ENCODE measurements at regions not wholly inside any gene's neighbourhood (a gene's known extent, or its start where the extent isn't known, plus 50 kb on each side); places are given as distances from the start of the nearest gene placed in this dataset.
A peak's percentile ranks its signal among the peaks of the same experiment; 100 is the strongest.

DNA sequence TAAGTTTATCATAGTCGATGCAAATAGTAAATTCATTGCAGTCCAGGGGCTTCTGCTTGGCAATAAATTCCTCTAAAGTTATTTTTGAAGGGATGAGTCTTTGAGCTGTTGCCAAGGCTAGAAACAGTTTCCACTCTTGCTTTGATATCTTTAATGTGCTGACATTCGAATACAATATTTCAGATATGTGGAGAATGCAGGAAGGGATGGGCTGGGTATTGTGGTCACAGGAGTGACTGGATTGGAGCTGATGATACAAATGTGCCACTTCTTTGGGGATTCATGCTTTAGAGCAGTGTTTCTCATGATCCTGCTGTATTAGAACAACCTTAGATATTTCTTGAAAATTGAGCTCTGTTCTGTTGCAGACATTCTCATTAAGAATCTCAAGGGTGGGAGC lies 139.0 kb downstream of the PRDM13 start (continued):
- TF ChIP-seq XRCC5 (optimal IDR thresholded peaks at IDR 0.05; ENCODE audit: low read length) (no peak), ZNF251 (CRISPR knock-in tag; IDR thresholded peaks at IDR 0.05) (no peak), ZNF264 (CRISPR knock-in tag; IDR thresholded peaks at IDR 0.05) (no peak), LCORL (IDR thresholded peaks at IDR 0.05) (no peak), LCORL (CRISPR knock-in tag; IDR thresholded peaks at IDR 0.05) (no peak), ZNF282 (IDR thresholded peaks at IDR 0.05; ENCODE audit: partially characterized antibody) (no peak), ZNF605 (CRISPR knock-in tag; IDR thresholded peaks at IDR 0.05) (no peak), PHF8 (CRISPR knock-in tag; IDR thresholded peaks at IDR 0.05) (no peak)

DNA sequence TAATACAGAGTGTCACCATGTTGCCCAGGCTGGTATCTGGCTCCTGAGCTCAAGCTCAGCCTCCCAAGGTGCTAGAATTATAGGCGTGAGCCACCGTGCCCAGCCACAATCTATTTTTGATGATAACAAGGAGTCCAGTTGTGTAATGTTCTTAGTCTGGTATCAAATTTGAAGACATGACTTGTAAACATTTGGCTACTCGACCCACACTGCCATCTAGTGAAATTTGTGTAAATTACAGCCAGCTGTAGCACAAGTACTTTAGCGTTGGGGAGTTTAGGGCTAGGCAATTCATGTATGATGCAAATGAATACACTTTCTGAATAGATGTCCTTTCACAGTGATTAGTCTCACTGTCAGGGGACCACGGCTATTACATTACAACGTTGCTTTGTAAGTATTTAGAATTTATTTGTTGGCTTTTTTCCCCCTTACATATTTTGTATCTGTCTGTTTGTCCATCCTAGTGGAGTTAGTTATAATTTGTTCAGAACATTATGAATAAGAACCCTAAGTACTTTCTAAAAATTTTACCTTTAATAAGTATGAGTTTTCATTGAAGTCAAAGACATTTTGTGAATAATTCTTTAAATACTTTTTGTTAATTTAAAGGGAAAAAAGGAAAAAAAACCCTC lies 139.7 kb downstream of the PRDM13 start:
- Histone ChIP-seq H3K27me3 (ENCODE audit: control insufficient read depth in 1 of 2, insufficient read depth in 2 of 2, low read length in 2 of 2) (no peaks in the 10 kb centered on the region), H2AFZ (ENCODE audit: low read length) (no peak overlapping the region), H3K79me2 (ENCODE audit: insufficient read depth, low read length) (no peaks in the 10 kb centered on the region), H3K4me3 (replicated peaks in 1 of 3; ENCODE audit: insufficient read depth in 1 of 3, low read depth in 2 of 3, low read length in 3 of 3) (no peak overlapping the region), H3K36me3 (replicated peaks in 1 of 2; ENCODE audit: control insufficient read depth in 1 of 2, insufficient read depth in 2 of 2, low read length in 2 of 2) (no peaks in the 10 kb centered on the region), H3K4me2 (ENCODE audit: low read depth, low read length) (no peak overlapping the region), H3K27ac (ENCODE audit: extremely low read length, insufficient read depth, low read length) (no peak overlapping the region), H3K9me3 (ENCODE audit: low read length) (no peaks in the 10 kb centered on the region), H4K20me1 (ENCODE audit: insufficient read depth, low read length) (no peaks in the 10 kb centered on the region), H3K9ac (ENCODE audit: insufficient read depth, low read depth, low read length) (no peak overlapping the region), H3K4me1 (ENCODE audit: insufficient read depth, low read length) (no peaks in the 10 kb centered on the region)
- ChIA-PET POLR2A (no interaction called here), CTCF (ENCODE audit: low intra/inter-chr PET ratio, low total read pairs) (interaction anchor here (1.6 to 2.1 kb wide), 2 partner anchors 158 to 278 kb away, joined by 10 to 26 read pairs; no protein-coding TSS in a partner anchor)
- in situ Hi-C loops (cut with HindIII; ENCODE audit: extremely low pct_ligation_motif_present, low pct_unique_long_range_greater_than_20kb) (loop anchor here (5.0 to 10.0 kb wide), 2 partner anchors 169 to 282 kb away; no protein-coding TSS in a partner anchor), intact Hi-C loops (cut with micrococcal nuclease; ENCODE audit: unreplicated experiment) (loop anchor here (1.0 to 2.0 kb wide), 3 partner anchors 158 to 279 kb away; no protein-coding TSS in a partner anchor)
- WGBS (ENCODE audit: low lambda C conversion rate) = 0% methylated on average over 6 of the region's 6 CpGs
- peak; percentile 81 for FAIRE-seq
- DNase-seq (ENCODE audit: low spot score) = peak; percentile 48
- peak; percentile 77 for ATAC-seq
- BruUV-seq (replicated peaks) = no TSS peak
- peak; percentile 69 for TF ChIP-seq SMC3 (IDR thresholded peaks at IDR 0.05; ENCODE audit: low read length)
- TF ChIP-seq ZNF773 (CRISPR knock-in tag; IDR thresholded peaks at IDR 0.05; ENCODE audit: borderline replicate concordance) = no peak
- TF ChIP-seq ARID2 (CRISPR knock-in tag; IDR thresholded peaks at IDR 0.05; ENCODE audit: borderline replicate concordance) = no peak
- TF ChIP-seq MIER3 (CRISPR knock-in tag; IDR thresholded peaks at IDR 0.05; ENCODE audit: borderline replicate concordance) = no peak
- TF ChIP-seq, protein P1, sequence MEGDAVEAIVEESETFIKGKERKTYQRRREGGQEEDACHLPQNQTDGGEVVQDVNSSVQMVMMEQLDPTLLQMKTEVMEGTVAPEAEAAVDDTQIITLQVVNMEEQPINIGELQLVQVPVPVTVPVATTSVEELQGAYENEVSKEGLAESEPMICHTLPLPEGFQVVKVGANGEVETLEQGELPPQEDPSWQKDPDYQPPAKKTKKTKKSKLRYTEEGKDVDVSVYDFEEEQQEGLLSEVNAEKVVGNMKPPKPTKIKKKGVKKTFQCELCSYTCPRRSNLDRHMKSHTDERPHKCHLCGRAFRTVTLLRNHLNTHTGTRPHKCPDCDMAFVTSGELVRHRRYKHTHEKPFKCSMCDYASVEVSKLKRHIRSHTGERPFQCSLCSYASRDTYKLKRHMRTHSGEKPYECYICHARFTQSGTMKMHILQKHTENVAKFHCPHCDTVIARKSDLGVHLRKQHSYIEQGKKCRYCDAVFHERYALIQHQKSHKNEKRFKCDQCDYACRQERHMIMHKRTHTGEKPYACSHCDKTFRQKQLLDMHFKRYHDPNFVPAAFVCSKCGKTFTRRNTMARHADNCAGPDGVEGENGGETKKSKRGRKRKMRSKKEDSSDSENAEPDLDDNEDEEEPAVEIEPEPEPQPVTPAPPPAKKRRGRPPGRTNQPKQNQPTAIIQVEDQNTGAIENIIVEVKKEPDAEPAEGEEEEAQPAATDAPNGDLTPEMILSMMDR (CRISPR knock-in tag; IDR thresholded peaks at IDR 0.05) = peak; percentile 81
- TF ChIP-seq, protein P2, sequence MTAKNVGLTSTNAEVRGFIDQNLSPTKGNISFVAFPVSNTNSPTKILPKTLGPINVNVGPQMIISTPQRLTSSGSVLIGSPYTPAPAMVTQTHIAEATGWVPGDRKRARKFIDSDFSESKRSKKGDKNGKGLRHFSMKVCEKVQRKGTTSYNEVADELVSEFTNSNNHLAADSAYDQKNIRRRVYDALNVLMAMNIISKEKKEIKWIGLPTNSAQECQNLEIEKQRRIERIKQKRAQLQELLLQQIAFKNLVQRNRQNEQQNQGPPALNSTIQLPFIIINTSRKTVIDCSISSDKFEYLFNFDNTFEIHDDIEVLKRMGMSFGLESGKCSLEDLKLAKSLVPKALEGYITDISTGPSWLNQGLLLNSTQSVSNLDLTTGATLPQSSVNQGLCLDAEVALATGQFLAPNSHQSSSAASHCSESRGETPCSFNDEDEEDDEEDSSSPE (CRISPR knock-in tag; IDR thresholded peaks at IDR 0.05) = no peak
- TF ChIP-seq FOSL1 (CRISPR knock-in tag; IDR thresholded peaks at IDR 0.05; ENCODE audit: borderline replicate concordance) = no peak
- TF ChIP-seq, protein P3, sequence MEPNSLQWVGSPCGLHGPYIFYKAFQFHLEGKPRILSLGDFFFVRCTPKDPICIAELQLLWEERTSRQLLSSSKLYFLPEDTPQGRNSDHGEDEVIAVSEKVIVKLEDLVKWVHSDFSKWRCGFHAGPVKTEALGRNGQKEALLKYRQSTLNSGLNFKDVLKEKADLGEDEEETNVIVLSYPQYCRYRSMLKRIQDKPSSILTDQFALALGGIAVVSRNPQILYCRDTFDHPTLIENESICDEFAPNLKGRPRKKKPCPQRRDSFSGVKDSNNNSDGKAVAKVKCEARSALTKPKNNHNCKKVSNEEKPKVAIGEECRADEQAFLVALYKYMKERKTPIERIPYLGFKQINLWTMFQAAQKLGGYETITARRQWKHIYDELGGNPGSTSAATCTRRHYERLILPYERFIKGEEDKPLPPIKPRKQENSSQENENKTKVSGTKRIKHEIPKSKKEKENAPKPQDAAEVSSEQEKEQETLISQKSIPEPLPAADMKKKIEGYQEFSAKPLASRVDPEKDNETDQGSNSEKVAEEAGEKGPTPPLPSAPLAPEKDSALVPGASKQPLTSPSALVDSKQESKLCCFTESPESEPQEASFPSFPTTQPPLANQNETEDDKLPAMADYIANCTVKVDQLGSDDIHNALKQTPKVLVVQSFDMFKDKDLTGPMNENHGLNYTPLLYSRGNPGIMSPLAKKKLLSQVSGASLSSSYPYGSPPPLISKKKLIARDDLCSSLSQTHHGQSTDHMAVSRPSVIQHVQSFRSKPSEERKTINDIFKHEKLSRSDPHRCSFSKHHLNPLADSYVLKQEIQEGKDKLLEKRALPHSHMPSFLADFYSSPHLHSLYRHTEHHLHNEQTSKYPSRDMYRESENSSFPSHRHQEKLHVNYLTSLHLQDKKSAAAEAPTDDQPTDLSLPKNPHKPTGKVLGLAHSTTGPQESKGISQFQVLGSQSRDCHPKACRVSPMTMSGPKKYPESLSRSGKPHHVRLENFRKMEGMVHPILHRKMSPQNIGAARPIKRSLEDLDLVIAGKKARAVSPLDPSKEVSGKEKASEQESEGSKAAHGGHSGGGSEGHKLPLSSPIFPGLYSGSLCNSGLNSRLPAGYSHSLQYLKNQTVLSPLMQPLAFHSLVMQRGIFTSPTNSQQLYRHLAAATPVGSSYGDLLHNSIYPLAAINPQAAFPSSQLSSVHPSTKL (CRISPR knock-in tag; IDR thresholded peaks at IDR 0.05) = 0 out of 2 replicates have a peak, but pooled peaks have one; percentile 14
- TF ChIP-seq MIXL1 (CRISPR knock-in tag; IDR thresholded peaks at IDR 0.05) = 0 out of 2 replicates have a peak, but pooled peaks have one; percentile 41
